ENCODE measurements at regions not wholly inside any gene's neighbourhood (a gene's known extent, or its start where the extent isn't known, plus 50 kb on each side); places are given as distances from the start of the nearest gene placed in this dataset.

DNA sequence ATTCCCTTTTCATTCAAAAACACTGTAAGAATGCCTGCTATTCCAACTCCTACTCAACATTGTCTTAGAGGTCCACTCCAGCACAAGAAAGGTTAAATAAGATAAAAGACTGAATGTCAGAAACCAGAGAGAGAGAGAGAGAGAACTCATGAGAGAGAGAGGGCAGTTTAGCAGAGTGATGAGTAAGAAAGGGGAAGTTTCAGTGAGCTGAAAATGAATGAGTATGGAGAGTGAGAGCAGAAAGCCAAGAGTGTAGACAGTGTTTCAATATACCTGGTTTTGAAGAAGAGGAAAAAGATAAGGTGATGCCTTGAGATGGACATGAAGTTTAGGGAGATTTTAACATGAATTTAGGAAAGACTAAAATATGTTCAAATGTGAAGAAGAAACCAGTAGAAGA is 528.0 kb upstream of the SEMA6A start:
- TF ChIP-seq, protein P1, sequence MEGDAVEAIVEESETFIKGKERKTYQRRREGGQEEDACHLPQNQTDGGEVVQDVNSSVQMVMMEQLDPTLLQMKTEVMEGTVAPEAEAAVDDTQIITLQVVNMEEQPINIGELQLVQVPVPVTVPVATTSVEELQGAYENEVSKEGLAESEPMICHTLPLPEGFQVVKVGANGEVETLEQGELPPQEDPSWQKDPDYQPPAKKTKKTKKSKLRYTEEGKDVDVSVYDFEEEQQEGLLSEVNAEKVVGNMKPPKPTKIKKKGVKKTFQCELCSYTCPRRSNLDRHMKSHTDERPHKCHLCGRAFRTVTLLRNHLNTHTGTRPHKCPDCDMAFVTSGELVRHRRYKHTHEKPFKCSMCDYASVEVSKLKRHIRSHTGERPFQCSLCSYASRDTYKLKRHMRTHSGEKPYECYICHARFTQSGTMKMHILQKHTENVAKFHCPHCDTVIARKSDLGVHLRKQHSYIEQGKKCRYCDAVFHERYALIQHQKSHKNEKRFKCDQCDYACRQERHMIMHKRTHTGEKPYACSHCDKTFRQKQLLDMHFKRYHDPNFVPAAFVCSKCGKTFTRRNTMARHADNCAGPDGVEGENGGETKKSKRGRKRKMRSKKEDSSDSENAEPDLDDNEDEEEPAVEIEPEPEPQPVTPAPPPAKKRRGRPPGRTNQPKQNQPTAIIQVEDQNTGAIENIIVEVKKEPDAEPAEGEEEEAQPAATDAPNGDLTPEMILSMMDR (conservative IDR thresholded peaks at IDR 0.05; ENCODE audit: low read depth in 2 of 2): no peak
- TF ChIP-seq, protein P2, sequence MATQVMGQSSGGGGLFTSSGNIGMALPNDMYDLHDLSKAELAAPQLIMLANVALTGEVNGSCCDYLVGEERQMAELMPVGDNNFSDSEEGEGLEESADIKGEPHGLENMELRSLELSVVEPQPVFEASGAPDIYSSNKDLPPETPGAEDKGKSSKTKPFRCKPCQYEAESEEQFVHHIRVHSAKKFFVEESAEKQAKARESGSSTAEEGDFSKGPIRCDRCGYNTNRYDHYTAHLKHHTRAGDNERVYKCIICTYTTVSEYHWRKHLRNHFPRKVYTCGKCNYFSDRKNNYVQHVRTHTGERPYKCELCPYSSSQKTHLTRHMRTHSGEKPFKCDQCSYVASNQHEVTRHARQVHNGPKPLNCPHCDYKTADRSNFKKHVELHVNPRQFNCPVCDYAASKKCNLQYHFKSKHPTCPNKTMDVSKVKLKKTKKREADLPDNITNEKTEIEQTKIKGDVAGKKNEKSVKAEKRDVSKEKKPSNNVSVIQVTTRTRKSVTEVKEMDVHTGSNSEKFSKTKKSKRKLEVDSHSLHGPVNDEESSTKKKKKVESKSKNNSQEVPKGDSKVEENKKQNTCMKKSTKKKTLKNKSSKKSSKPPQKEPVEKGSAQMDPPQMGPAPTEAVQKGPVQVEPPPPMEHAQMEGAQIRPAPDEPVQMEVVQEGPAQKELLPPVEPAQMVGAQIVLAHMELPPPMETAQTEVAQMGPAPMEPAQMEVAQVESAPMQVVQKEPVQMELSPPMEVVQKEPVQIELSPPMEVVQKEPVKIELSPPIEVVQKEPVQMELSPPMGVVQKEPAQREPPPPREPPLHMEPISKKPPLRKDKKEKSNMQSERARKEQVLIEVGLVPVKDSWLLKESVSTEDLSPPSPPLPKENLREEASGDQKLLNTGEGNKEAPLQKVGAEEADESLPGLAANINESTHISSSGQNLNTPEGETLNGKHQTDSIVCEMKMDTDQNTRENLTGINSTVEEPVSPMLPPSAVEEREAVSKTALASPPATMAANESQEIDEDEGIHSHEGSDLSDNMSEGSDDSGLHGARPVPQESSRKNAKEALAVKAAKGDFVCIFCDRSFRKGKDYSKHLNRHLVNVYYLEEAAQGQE (IDR thresholded peaks at IDR 0.05; ENCODE audit: unreplicated experiment): no peak
- no peak for TF ChIP-seq EZH2 (IDR thresholded peaks at IDR 0.05; ENCODE audit: low read depth, unreplicated experiment)
- no peak for TF ChIP-seq ZNF114 (CRISPR knock-in tag; IDR thresholded peaks at IDR 0.05)
- no peak for TF ChIP-seq ZNF331 (CRISPR knock-in tag; IDR thresholded peaks at IDR 0.05; ENCODE audit: low read depth)

Measured in GM23338 (cell line).